RWPE1 (cell line): ENCODE measurements at regions not wholly inside any gene's neighbourhood (a gene's known extent, or its start where the extent isn't known, plus 50 kb on each side); places are given as distances from the start of the nearest gene placed in this dataset.
A peak's percentile ranks its signal among the peaks of the same experiment; 100 is the strongest.

Experiments used
- CTCF ChIA-PET: fragments of 350-600 bp; sonication (Branson Sonifier 250); formaldehyde crosslinking; extraction: SDS; loops from one replicate; lab custom pipeline; 2021; lab: Yijun Ruan, JAX
- POLR2A ChIA-PET: fragments of 400-600 bp; formaldehyde crosslinking; extraction: SDS; loops from one replicate; lab custom pipeline; 2020; ENCODE audit warnings: antibody characterized with exemption; ENCODE audit not compliant: low non-redundant PET; lab: Yijun Ruan, JAX
- DNase-seq: peaks from one replicate; pipeline ENCODE4 v3.0.0; 2012; ENCODE audit warnings: low spot score
- H3K27ac ChIP-seq: fragments of 450-650 bp; 2 replicates; pipeline ENCODE4 v1.5.1; 2017
- CTCF ChIP-seq: fragments of 450-650 bp; conservative IDR thresholded peaks from 2 replicates; pipeline ENCODE4 v1.5.1; 2017; ENCODE audit warnings: low read depth, mild to moderate bottlenecking

GRCh38 chrX:10902001-10902400 lies 209.1 kb upstream of the HCCS start:
- POLR2A ChIA-PET, result no interaction called here
- no peak overlapping the region for H3K27ac ChIP-seq
- CTCF ChIA-PET, result no interaction called here
- DNase-seq, result peak; percentile 5
- TF ChIP-seq CTCF, result no peak

- ChIA-PET CTCF (no interaction called here), POLR2A (no interaction called here)
- DNase-seq, result no peak
- no peak overlapping the region for H3K27ac ChIP-seq
- no peak for TF ChIP-seq CTCF
Measured at GRCh38 chrX:10903523-10903922, 207.6 kb upstream of the HCCS start.

GRCh38 chrX:10904220-10904619 lies 206.9 kb upstream of the HCCS start:
- ChIA-PET POLR2A (no interaction called here), CTCF (interaction anchor here (0.7 kb wide), 1 partner anchor 112 kb away, joined by 3 read pairs; no protein-coding TSS in a partner anchor)
- no peak for TF ChIP-seq CTCF
- H3K27ac ChIP-seq, result no peak overlapping the region
- DNase-seq, result no peak

- no peak overlapping the region for H3K27ac ChIP-seq
- TF ChIP-seq CTCF, result no peak
- no peak for DNase-seq
- POLR2A ChIA-PET, result no interaction called here
- CTCF ChIA-PET, result no interaction called here
Measured at GRCh38 chrX:10906866-10907265, 204.3 kb upstream of the HCCS start.

- no peak for TF ChIP-seq CTCF
- DNase-seq, result peak; percentile 74
- ChIA-PET POLR2A (no interaction called here), CTCF (no interaction called here)
- H3K27ac ChIP-seq, result no peak overlapping the region
Measured at GRCh38 chrX:10922159-10922558, 189.0 kb upstream of the HCCS start.

GRCh38 chrX:10922835-10923234 lies 188.3 kb upstream of the HCCS start:
- POLR2A ChIA-PET, result no interaction called here
- H3K27ac ChIP-seq, result no peak overlapping the region

More at GRCh38 chrX:10922835-10923234, 188.3 kb upstream of the HCCS start:
- TF ChIP-seq CTCF, result no peak
- CTCF ChIA-PET, result interaction anchor here (0.7 kb wide), 1 partner anchor 37 kb away, joined by 3 read pairs; no protein-coding TSS in a partner anchor
- no peak for DNase-seq
